ENCODE measurements at regions not wholly inside any gene's neighbourhood (a gene's known extent, or its start where the extent isn't known, plus 50 kb on each side); places are given as distances from the start of the nearest gene placed in this dataset.

DNA sequence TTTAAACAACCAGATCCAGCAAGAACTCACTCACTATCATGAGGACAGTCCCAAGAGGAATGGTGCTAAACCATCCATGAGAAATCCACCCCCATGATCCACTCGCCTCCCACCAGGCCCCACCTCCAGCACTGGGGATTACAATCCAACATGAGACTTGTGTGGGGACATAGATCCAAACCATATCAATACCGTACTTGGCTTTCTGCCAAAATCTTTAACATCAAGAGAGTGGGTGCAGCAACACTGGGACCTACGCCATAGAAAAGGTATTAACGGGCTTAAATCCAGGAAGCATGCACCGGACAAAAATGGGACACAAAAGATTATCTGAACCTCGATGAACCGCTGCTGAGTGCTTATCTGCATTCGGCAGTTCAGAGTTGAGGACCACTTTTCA, 322.3 kb upstream of the ARID1B start:
- no peak for TF ChIP-seq SIN3A (IDR thresholded peaks at IDR 0.05; ENCODE audit: low read depth)
- TF ChIP-seq, protein P1, sequence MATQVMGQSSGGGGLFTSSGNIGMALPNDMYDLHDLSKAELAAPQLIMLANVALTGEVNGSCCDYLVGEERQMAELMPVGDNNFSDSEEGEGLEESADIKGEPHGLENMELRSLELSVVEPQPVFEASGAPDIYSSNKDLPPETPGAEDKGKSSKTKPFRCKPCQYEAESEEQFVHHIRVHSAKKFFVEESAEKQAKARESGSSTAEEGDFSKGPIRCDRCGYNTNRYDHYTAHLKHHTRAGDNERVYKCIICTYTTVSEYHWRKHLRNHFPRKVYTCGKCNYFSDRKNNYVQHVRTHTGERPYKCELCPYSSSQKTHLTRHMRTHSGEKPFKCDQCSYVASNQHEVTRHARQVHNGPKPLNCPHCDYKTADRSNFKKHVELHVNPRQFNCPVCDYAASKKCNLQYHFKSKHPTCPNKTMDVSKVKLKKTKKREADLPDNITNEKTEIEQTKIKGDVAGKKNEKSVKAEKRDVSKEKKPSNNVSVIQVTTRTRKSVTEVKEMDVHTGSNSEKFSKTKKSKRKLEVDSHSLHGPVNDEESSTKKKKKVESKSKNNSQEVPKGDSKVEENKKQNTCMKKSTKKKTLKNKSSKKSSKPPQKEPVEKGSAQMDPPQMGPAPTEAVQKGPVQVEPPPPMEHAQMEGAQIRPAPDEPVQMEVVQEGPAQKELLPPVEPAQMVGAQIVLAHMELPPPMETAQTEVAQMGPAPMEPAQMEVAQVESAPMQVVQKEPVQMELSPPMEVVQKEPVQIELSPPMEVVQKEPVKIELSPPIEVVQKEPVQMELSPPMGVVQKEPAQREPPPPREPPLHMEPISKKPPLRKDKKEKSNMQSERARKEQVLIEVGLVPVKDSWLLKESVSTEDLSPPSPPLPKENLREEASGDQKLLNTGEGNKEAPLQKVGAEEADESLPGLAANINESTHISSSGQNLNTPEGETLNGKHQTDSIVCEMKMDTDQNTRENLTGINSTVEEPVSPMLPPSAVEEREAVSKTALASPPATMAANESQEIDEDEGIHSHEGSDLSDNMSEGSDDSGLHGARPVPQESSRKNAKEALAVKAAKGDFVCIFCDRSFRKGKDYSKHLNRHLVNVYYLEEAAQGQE (IDR thresholded peaks at IDR 0.05; ENCODE audit: low read depth) = no peak
- no peak for TF ChIP-seq SRF (IDR thresholded peaks at IDR 0.05; ENCODE audit: low read depth)
- TF ChIP-seq, protein P2, sequence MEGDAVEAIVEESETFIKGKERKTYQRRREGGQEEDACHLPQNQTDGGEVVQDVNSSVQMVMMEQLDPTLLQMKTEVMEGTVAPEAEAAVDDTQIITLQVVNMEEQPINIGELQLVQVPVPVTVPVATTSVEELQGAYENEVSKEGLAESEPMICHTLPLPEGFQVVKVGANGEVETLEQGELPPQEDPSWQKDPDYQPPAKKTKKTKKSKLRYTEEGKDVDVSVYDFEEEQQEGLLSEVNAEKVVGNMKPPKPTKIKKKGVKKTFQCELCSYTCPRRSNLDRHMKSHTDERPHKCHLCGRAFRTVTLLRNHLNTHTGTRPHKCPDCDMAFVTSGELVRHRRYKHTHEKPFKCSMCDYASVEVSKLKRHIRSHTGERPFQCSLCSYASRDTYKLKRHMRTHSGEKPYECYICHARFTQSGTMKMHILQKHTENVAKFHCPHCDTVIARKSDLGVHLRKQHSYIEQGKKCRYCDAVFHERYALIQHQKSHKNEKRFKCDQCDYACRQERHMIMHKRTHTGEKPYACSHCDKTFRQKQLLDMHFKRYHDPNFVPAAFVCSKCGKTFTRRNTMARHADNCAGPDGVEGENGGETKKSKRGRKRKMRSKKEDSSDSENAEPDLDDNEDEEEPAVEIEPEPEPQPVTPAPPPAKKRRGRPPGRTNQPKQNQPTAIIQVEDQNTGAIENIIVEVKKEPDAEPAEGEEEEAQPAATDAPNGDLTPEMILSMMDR (IDR thresholded peaks at IDR 0.05 in 2 of 3, conservative IDR thresholded peaks at IDR 0.05 in 1 of 3; ENCODE audit: borderline replicate concordance in 1 of 3, insufficient read depth in 1 of 3, low read depth in 2 of 3, low read length in 2 of 3) = no peak
- TF ChIP-seq, protein P3, sequence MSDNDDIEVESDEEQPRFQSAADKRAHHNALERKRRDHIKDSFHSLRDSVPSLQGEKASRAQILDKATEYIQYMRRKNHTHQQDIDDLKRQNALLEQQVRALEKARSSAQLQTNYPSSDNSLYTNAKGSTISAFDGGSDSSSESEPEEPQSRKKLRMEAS (IDR thresholded peaks at IDR 0.05) = no peak
- TF ChIP-seq EZH2 (IDR thresholded peaks at IDR 0.05) = no peak
- no peak for TF ChIP-seq ZFX (IDR thresholded peaks at IDR 0.05)
- no peak for TF ChIP-seq POLR2A (IDR thresholded peaks at IDR 0.05; ENCODE audit: borderline replicate concordance, extremely low read depth, insufficient read depth, insufficient read length)
